Activated naive CD8-positive, alpha-beta T cell treated with anti-CD3 and anti-CD28 coated beads for 36 hours (primary cell): ENCODE measurements at regions not wholly inside any gene's neighbourhood (a gene's known extent, or its start where the extent isn't known, plus 50 kb on each side); places are given as distances from the start of the nearest gene placed in this dataset.

ENCODE experiments used
- DNase-seq: peaks from one replicate; pipeline ENCODE4 v3.0.0; 2021
- H3K27ac Mint-ChIP-seq: one replicate; pipeline ENCODE4 v1.8.0; 2022; ENCODE audit warnings: mild to moderate bottlenecking, moderate library complexity, mixed read lengths
- H3K27me3 Mint-ChIP-seq: one replicate; pipeline ENCODE4 v1.8.0; 2022; ENCODE audit warnings: mild to moderate bottlenecking, mixed read lengths
- H3K36me3 Mint-ChIP-seq: one replicate; pipeline ENCODE4 v1.8.0; 2021; ENCODE audit warnings: mild to moderate bottlenecking, mixed read lengths
- H3K4me1 Mint-ChIP-seq: one replicate; pipeline ENCODE4 v1.8.0; 2021; ENCODE audit warnings: mixed read lengths
- H3K4me3 Mint-ChIP-seq: one replicate; pipeline ENCODE4 v1.8.0; 2022; ENCODE audit warnings: mild to moderate bottlenecking, moderate library complexity, mixed read lengths
- H3K9me3 Mint-ChIP-seq: one replicate; pipeline ENCODE4 v1.8.0; 2022; ENCODE audit warnings: mixed read lengths

GRCh38 chr5:105460721-105461120, 1898.1 kb upstream of the NUDT12 start:
- Mint-ChIP-seq H3K4me3 (no peak overlapping the region), H3K27me3 (no peaks in the 10 kb centered on the region), H3K9me3 (peaks cover 11% of the 10 kb centered on the region), H3K4me1 (no peaks in the 10 kb centered on the region), H3K36me3 (no peaks in the 10 kb centered on the region), H3K27ac (no peak overlapping the region)
- no peak for DNase-seq

GRCh38 chr5:105453216-105453807, 1890.7 kb upstream of the NUDT12 start:
- Mint-ChIP-seq H3K9me3 (peaks cover 4% of the 10 kb centered on the region), H3K27me3 (no peaks in the 10 kb centered on the region), H3K36me3 (no peaks in the 10 kb centered on the region), H3K4me3 (no peak overlapping the region), H3K27ac (no peak overlapping the region), H3K4me1 (no peaks in the 10 kb centered on the region)
- no peak for DNase-seq

GRCh38 chr5:105448271-105448670, 1885.7 kb upstream of the NUDT12 start:
- H3K27me3 Mint-ChIP-seq, result no peaks in the 10 kb centered on the region
- H3K4me3 Mint-ChIP-seq, result no peak overlapping the region
- peaks cover 8% of the 10 kb centered on the region for H3K9me3 Mint-ChIP-seq
- no peaks in the 10 kb centered on the region for H3K4me1 Mint-ChIP-seq
- no peak overlapping the region for H3K27ac Mint-ChIP-seq
- no peak for DNase-seq
- no peaks in the 10 kb centered on the region for H3K36me3 Mint-ChIP-seq

- Mint-ChIP-seq H3K27ac (no peak overlapping the region), H3K36me3 (no peaks in the 10 kb centered on the region), H3K4me1 (no peaks in the 10 kb centered on the region), H3K9me3 (peaks cover 2% of the 10 kb centered on the region), H3K27me3 (no peaks in the 10 kb centered on the region), H3K4me3 (no peak overlapping the region)
- DNase-seq, result no peak
Observed at GRCh38 chr5:105430516-105430915, 1867.9 kb upstream of the NUDT12 start.

GRCh38 chr5:105428451-105429380, 1866.1 kb upstream of the NUDT12 start:
- peaks cover 6% of the 10 kb centered on the region for H3K9me3 Mint-ChIP-seq
- no peaks in the 10 kb centered on the region for H3K36me3 Mint-ChIP-seq
- H3K27ac Mint-ChIP-seq, result no peak overlapping the region

GRCh38 chr5:105414067-105414466, 1851.5 kb upstream of the NUDT12 start:
- no peak overlapping the region for H3K27ac Mint-ChIP-seq
- no peak for DNase-seq
- peaks cover 25% of the 10 kb centered on the region for H3K9me3 Mint-ChIP-seq
- H3K4me1 Mint-ChIP-seq, result no peaks in the 10 kb centered on the region
- no peaks in the 10 kb centered on the region for H3K27me3 Mint-ChIP-seq
- no peaks in the 10 kb centered on the region for H3K36me3 Mint-ChIP-seq
- H3K4me3 Mint-ChIP-seq, result no peak overlapping the region

More at GRCh38 chr5:105428451-105429380, 1866.1 kb upstream of the NUDT12 start:
- H3K27me3 Mint-ChIP-seq, result no peaks in the 10 kb centered on the region
- H3K4me3 Mint-ChIP-seq, result no peak overlapping the region
- no peak for DNase-seq
- no peaks in the 10 kb centered on the region for H3K4me1 Mint-ChIP-seq

GRCh38 chr5:105413406-105413990, 1850.9 kb upstream of the NUDT12 start:
- Mint-ChIP-seq H3K36me3 (no peaks in the 10 kb centered on the region), H3K27ac (no peak overlapping the region), H3K4me3 (no peak overlapping the region), H3K9me3 (peaks cover 22% of the 10 kb centered on the region), H3K27me3 (no peaks in the 10 kb centered on the region), H3K4me1 (no peaks in the 10 kb centered on the region)
- DNase-seq, result no peak

GRCh38 chr5:105409695-105410094, 1847.1 kb upstream of the NUDT12 start:
- Mint-ChIP-seq H3K27ac (no peak overlapping the region), H3K36me3 (no peaks in the 10 kb centered on the region), H3K9me3 (peaks cover 6% of the 10 kb centered on the region), H3K27me3 (no peaks in the 10 kb centered on the region), H3K4me1 (no peaks in the 10 kb centered on the region), H3K4me3 (no peak overlapping the region)
- DNase-seq, result no peak

- no peak overlapping the region for H3K4me3 Mint-ChIP-seq
- no peaks in the 10 kb centered on the region for H3K36me3 Mint-ChIP-seq
- H3K9me3 Mint-ChIP-seq, result peaks cover 2% of the 10 kb centered on the region
- no peaks in the 10 kb centered on the region for H3K27me3 Mint-ChIP-seq
- H3K4me1 Mint-ChIP-seq, result no peaks in the 10 kb centered on the region
- H3K27ac Mint-ChIP-seq, result no peak overlapping the region
- no peak for DNase-seq
Observed at GRCh38 chr5:105407200-105407599, 1844.6 kb upstream of the NUDT12 start.

- Mint-ChIP-seq H3K4me3 (no peak overlapping the region), H3K9me3 (peaks cover 3% of the 10 kb centered on the region), H3K27me3 (no peaks in the 10 kb centered on the region), H3K27ac (no peak overlapping the region), H3K36me3 (no peaks in the 10 kb centered on the region), H3K4me1 (no peaks in the 10 kb centered on the region)
- DNase-seq, result no peak
Observed at GRCh38 chr5:105397749-105398148, 1835.2 kb upstream of the NUDT12 start.

- no peak overlapping the region for H3K27ac Mint-ChIP-seq
- H3K36me3 Mint-ChIP-seq, result no peaks in the 10 kb centered on the region
- no peaks in the 10 kb centered on the region for H3K27me3 Mint-ChIP-seq
- no peaks in the 10 kb centered on the region for H3K4me1 Mint-ChIP-seq
- no peak for DNase-seq
- no peaks in the 10 kb centered on the region for H3K9me3 Mint-ChIP-seq
- no peak overlapping the region for H3K4me3 Mint-ChIP-seq
Observed at GRCh38 chr5:105392710-105393149, 1830.1 kb upstream of the NUDT12 start.

GRCh38 chr5:105392122-105392709, 1829.6 kb upstream of the NUDT12 start:
- H3K4me1 Mint-ChIP-seq, result no peaks in the 10 kb centered on the region
- no peaks in the 10 kb centered on the region for H3K9me3 Mint-ChIP-seq
- H3K4me3 Mint-ChIP-seq, result no peak overlapping the region
- no peaks in the 10 kb centered on the region for H3K36me3 Mint-ChIP-seq
- H3K27me3 Mint-ChIP-seq, result no peaks in the 10 kb centered on the region
- no peak overlapping the region for H3K27ac Mint-ChIP-seq
- DNase-seq, result no peak

GRCh38 chr5:105380126-105380525, 1817.5 kb upstream of the NUDT12 start:
- Mint-ChIP-seq H3K27me3 (no peaks in the 10 kb centered on the region), H3K4me3 (no peak overlapping the region), H3K9me3 (peaks cover 10% of the 10 kb centered on the region), H3K36me3 (no peaks in the 10 kb centered on the region), H3K27ac (no peak overlapping the region), H3K4me1 (no peaks in the 10 kb centered on the region)
- no peak for DNase-seq

- Mint-ChIP-seq H3K36me3 (no peaks in the 10 kb centered on the region), H3K27me3 (no peaks in the 10 kb centered on the region), H3K4me3 (no peak overlapping the region), H3K9me3 (peaks cover 7% of the 10 kb centered on the region), H3K27ac (no peak overlapping the region), H3K4me1 (no peaks in the 10 kb centered on the region)
- DNase-seq, result no peak
Observed at GRCh38 chr5:105371169-105371568, 1808.6 kb upstream of the NUDT12 start.

- Mint-ChIP-seq H3K36me3 (no peaks in the 10 kb centered on the region), H3K4me1 (no peaks in the 10 kb centered on the region)
Observed at GRCh38 chr5:105350486-105351140, 1788.0 kb upstream of the NUDT12 start.

More at GRCh38 chr5:105350486-105351140, 1788.0 kb upstream of the NUDT12 start:
- H3K27ac Mint-ChIP-seq, result no peak overlapping the region
- no peaks in the 10 kb centered on the region for H3K27me3 Mint-ChIP-seq
- DNase-seq, result no peak
- H3K9me3 Mint-ChIP-seq, result no peaks in the 10 kb centered on the region
- H3K4me3 Mint-ChIP-seq, result no peak overlapping the region
